IMR-90 (cell line): ENCODE measurements at regions not wholly inside any gene's neighbourhood (a gene's known extent, or its start where the extent isn't known, plus 50 kb on each side); places are given as distances from the start of the nearest gene placed in this dataset.

ENCODE experiments used
- ATAC-seq: fragments of 200-7000 bp; cut with Tn5 transposase; 2 replicates; pipeline ENCODE4 v1.9.1; 2020; ENCODE audit warnings: low read depth, mild to moderate bottlenecking, moderate library complexity
- BruUV-seq: library from RNA; stranded (reverse); fragments of 400-500 nt; replicated peaks from 2 replicates; lab custom pipeline; 2021; lab: Mats Ljungman, UMichigan
- CTCF ChIA-PET: fragments of 300-600 bp; formaldehyde crosslinking; extraction: SDS; loops from one replicate; lab custom pipeline; 2021; ENCODE audit warnings: antibody characterized with exemption; lab: Yijun Ruan, JAX
- POLR2A ChIA-PET: fragments of 300-600 bp; sonication (Branson Sonifier 250); formaldehyde crosslinking; loops from one replicate; lab custom pipeline; 2022; ENCODE audit warnings: antibody characterized with exemption; ENCODE audit not compliant: unreplicated experiment; lab: Charles Lee
- DNase-seq: peaks from one replicate; pipeline ENCODE4 v3.0.0; 2013
- H2AFZ ChIP-seq: replicated peaks from 2 replicates; pipeline ENCODE3; 2013; ENCODE audit warnings: low read length, mild to moderate bottlenecking; ENCODE audit not compliant: poor library complexity
- H2AK5ac ChIP-seq: 2 replicates; pipeline ENCODE4 v1.6.1; 2013; ENCODE audit warnings: low read depth, low read length, inconsistent platforms
- H2AK9ac ChIP-seq: replicated peaks from 2 replicates; pipeline ENCODE3; 2013; ENCODE audit warnings: mild to moderate bottlenecking, low read depth, low read length, moderate library complexity; ENCODE audit not compliant: poor library complexity
- H2BK120ac ChIP-seq: 2 replicates; pipeline ENCODE4 v1.6.1; 2013; ENCODE audit warnings: low read depth, low read length, inconsistent platforms
- H2BK15ac ChIP-seq: 3 replicates; pipeline ENCODE4 v1.6.1; 2013; ENCODE audit warnings: low read depth, low read length, inconsistent platforms
- H2BK20ac ChIP-seq: 2 replicates; pipeline ENCODE4 v1.6.1; 2013; ENCODE audit warnings: low read depth, mild to moderate bottlenecking, inconsistent platforms, low read length, moderate library complexity
- H2BK5ac ChIP-seq: 2 replicates; pipeline ENCODE4 v1.6.1; 2013; ENCODE audit warnings: mild to moderate bottlenecking, low read depth, low read length, inconsistent platforms; ENCODE audit not compliant: poor library complexity, severe bottlenecking
- H3K14ac ChIP-seq: replicated peaks from 2 replicates; pipeline ENCODE4 v1.6.1; 2013; ENCODE audit warnings: low read depth, low read length, inconsistent platforms
- H3K18ac ChIP-seq: 2 replicates; pipeline ENCODE4 v1.6.1; 2013; ENCODE audit warnings: low read depth, low read length, control low read depth
- H3K23ac ChIP-seq: 2 replicates; pipeline ENCODE4 v1.6.1; 2013; ENCODE audit warnings: low read depth, low read length, inconsistent platforms
- H3K27ac ChIP-seq: 2 replicates; pipeline ENCODE4 v1.5.1; 2013; ENCODE audit warnings: mild to moderate bottlenecking, control low read depth, low read length; ENCODE audit not compliant: insufficient read depth
- H3K27me3 ChIP-seq: 2 replicates; pipeline ENCODE4 v1.6.1; 2013; ENCODE audit warnings: low read length; ENCODE audit not compliant: control insufficient read depth, insufficient read depth
- H3K36me3 ChIP-seq: 2 replicates; pipeline ENCODE4 v1.6.1; 2013; ENCODE audit warnings: low read length, mixed read lengths; ENCODE audit not compliant: control insufficient read depth, insufficient read depth
- H3K4ac ChIP-seq: 2 replicates; pipeline ENCODE4 v1.6.1; 2013; ENCODE audit warnings: low read depth, low read length, inconsistent platforms
- H3K4me1 ChIP-seq: 2 replicates; pipeline ENCODE4 v1.6.1; 2013; ENCODE audit warnings: low read length, mixed read lengths; ENCODE audit not compliant: control insufficient read depth, insufficient read depth
- H3K4me2 ChIP-seq: 2 replicates; pipeline ENCODE4 v1.6.1; 2013; ENCODE audit warnings: low read depth, mild to moderate bottlenecking, control low read depth, low read length, moderate library complexity
- H3K4me3 ChIP-seq: 2 replicates; pipeline ENCODE4 v1.5.1; 2013; ENCODE audit warnings: low read depth, mild to moderate bottlenecking, control low read depth, low read length, moderate library complexity; ENCODE audit not compliant: insufficient read depth
- H3K56ac ChIP-seq: 2 replicates; pipeline ENCODE4 v1.6.1; 2013; ENCODE audit warnings: low read length, inconsistent platforms; ENCODE audit not compliant: insufficient read depth; ENCODE audit errors: extremely low read depth
- H3K79me1 ChIP-seq, 2 experiments: 2 replicates each; pipeline ENCODE4 v1.6.1; 2013; ENCODE audit warnings: low read length in 2 of 2, inconsistent platforms in 1 of 2, low read depth in 1 of 2
- H3K9ac ChIP-seq: 2 replicates; pipeline ENCODE4 v1.6.1; 2013; ENCODE audit warnings: low read depth, low read length, control low read depth
- H3K9me1 ChIP-seq: 2 replicates; pipeline ENCODE4 v1.6.1; 2013; ENCODE audit warnings: low read length, inconsistent platforms; ENCODE audit not compliant: insufficient read depth
- H3K9me3 ChIP-seq: 2 replicates; pipeline ENCODE4 v1.6.1; 2013; ENCODE audit warnings: low read length; ENCODE audit not compliant: control insufficient read depth, insufficient read depth
- H4K20me1 ChIP-seq: 2 replicates; pipeline ENCODE4 v1.6.1; 2013; ENCODE audit warnings: low read length, inconsistent platforms; ENCODE audit not compliant: insufficient read depth
- H4K5ac ChIP-seq: 2 replicates; pipeline ENCODE4 v1.6.1; 2013; ENCODE audit warnings: mild to moderate bottlenecking, low read depth, low read length, control low read depth
- H4K8ac ChIP-seq, 2 experiments: 2 replicates each; pipeline ENCODE4 v1.6.1; 2013; ENCODE audit warnings: low read depth in 2 of 2, low read length in 2 of 2, control low read depth in 1 of 2, inconsistent platforms in 1 of 2
- H4K91ac ChIP-seq: 2 replicates; pipeline ENCODE4 v1.6.1; 2013; ENCODE audit warnings: low read depth, low read length, inconsistent platforms; ENCODE audit not compliant: insufficient read depth
- CEBPB ChIP-seq: IDR thresholded peaks from 2 replicates; pipeline ENCODE4 v1.6.1; 2012; ENCODE audit warnings: low read depth, low read length, improper control_type of control experiment
- CHD1 ChIP-seq: IDR thresholded peaks from 2 replicates; pipeline ENCODE4 v1.6.1; 2012; ENCODE audit warnings: low read depth, low read length, improper control_type of control experiment
- CTCF ChIP-seq: conservative IDR thresholded peaks from 2 replicates; pipeline ENCODE4 v1.5.1; 2012; ENCODE audit warnings: mild to moderate bottlenecking, low read depth, low read length, improper control_type of control experiment
- FOS ChIP-seq: fragments of 150-350 bp; IDR thresholded peaks from 2 replicates; pipeline ENCODE4 v1.6.1; 2016; ENCODE audit warnings: low read depth, low read length
- MAFK ChIP-seq: IDR thresholded peaks from 2 replicates; pipeline ENCODE4 v1.6.1; 2012; ENCODE audit warnings: low read depth, low read length, improper control_type of control experiment
- MXI1 ChIP-seq: IDR thresholded peaks from 2 replicates; pipeline ENCODE4 v1.6.1; 2012; ENCODE audit warnings: low read depth, mild to moderate bottlenecking, low read length, moderate library complexity, borderline replicate concordance
- POLR2A ChIP-seq: IDR thresholded peaks from 2 replicates; pipeline ENCODE4 v1.6.1; 2012; ENCODE audit warnings: mild to moderate bottlenecking, low read depth, low read length
- RCOR1 ChIP-seq: IDR thresholded peaks from 2 replicates; pipeline ENCODE4 v1.6.1; 2012; ENCODE audit warnings: mild to moderate bottlenecking, low read length, improper control_type of control experiment; ENCODE audit not compliant: insufficient replicate concordance
- WGBS, 2 experiments: methylation state at CpG; one replicate each; pipeline versions ENCODE4 v1.1.5 to v1.1.7; 2013; ENCODE audit warnings: missing lambda C conversion rate in 2 of 2; ENCODE audit not compliant: insufficient read length in 1 of 2; ENCODE audit errors: extremely low coverage in 2 of 2; 5-methylcytosine and 5-hydroxymethylcytosine counted together
- dilution Hi-C: fragments of 300-500 bp; cut with HindIII; formaldehyde crosslinking; loops from one replicate; pipeline ENCODE4 v1.14.3; 2018; ENCODE audit warnings: low sequenced_read_pairs; ENCODE audit not compliant: unreplicated experiment
- in situ Hi-C: fragments of 300-500 bp; cut with MboI; formaldehyde crosslinking; loops from 3 replicates; pipeline ENCODE4 v1.14.3; 2019; ENCODE audit warnings: low sequenced_read_pairs, inconsistent platforms, mixed read lengths
- intact Hi-C: fragments of 100-400 bp; cut with micrococcal nuclease; formaldehyde crosslinking; loops from 2 replicates; pipeline ENCODE4 v1.10.0; 2022

- no peak overlapping the region for H3K14ac ChIP-seq
- no peak for DNase-seq
- POLR2A ChIA-PET, result no interaction called here
- no TSS peak for BruUV-seq
- H3K79me1 ChIP-seq, result no peaks in the 10 kb centered on the region
- H4K20me1 ChIP-seq, result no peaks in the 10 kb centered on the region
- intact Hi-C loops (no loop called here), in situ Hi-C loops (no loop called here), dilution Hi-C loops (no loop called here)
- no peak for TF ChIP-seq RCOR1
- peak; percentile 69 for TF ChIP-seq CEBPB
- no peak for TF ChIP-seq MAFK
- no peak for TF ChIP-seq MXI1
- TF ChIP-seq POLR2A, result no peak
- TF ChIP-seq FOS, result no peak
- TF ChIP-seq CTCF, result no peak
- TF ChIP-seq CHD1, result no peak
- no peak overlapping the region for H4K91ac ChIP-seq
- H3K9me3 ChIP-seq, result peaks cover 19% of the 10 kb centered on the region
- H2BK120ac ChIP-seq, result no peak overlapping the region
- H2BK15ac ChIP-seq, result no peak overlapping the region
- H4K5ac ChIP-seq, result no peak overlapping the region
- no peaks in the 10 kb centered on the region for H3K9me1 ChIP-seq
- H2AFZ ChIP-seq, result no peak overlapping the region
- H2BK5ac ChIP-seq, result no peak overlapping the region
- H3K4ac ChIP-seq, result no peak overlapping the region
- H3K27ac ChIP-seq, result no peak overlapping the region
- no peak overlapping the region for H3K4me2 ChIP-seq
- no peaks in the 10 kb centered on the region for H3K36me3 ChIP-seq
- H4K8ac ChIP-seq, result no peak overlapping the region
- no peak overlapping the region for H3K23ac ChIP-seq
- H3K56ac ChIP-seq, result no peak overlapping the region
- WGBS, 2 experiments, result no CpG with 5 or more reads among the region's 2 CpGs
- H3K27me3 ChIP-seq, result no peaks in the 10 kb centered on the region
- no peak overlapping the region for H3K18ac ChIP-seq
- H2AK9ac ChIP-seq, result no peak overlapping the region
- H3K9ac ChIP-seq, result no peak overlapping the region
- CTCF ChIA-PET, result no interaction called here
- H3K4me3 ChIP-seq, result no peak overlapping the region
- no peak overlapping the region for H2BK20ac ChIP-seq
- ATAC-seq, result no peak
- no peak overlapping the region for H2AK5ac ChIP-seq
- no peaks in the 10 kb centered on the region for H3K4me1 ChIP-seq
Measured at GRCh38 chr16:35533683-35534082, 2074.3 kb downstream of the TP53TG3F start.
